Nephron (organoid): ENCODE measurements at regions not wholly inside any gene's neighbourhood (a gene's known extent, or its start where the extent isn't known, plus 50 kb on each side); places are given as distances from the start of the nearest gene placed in this dataset.

ENCODE experiments used
- H3K27ac Mint-ChIP-seq, 3 experiments: 2 replicates each; pipeline ENCODE4 v1.8.0; 2020; ENCODE audit warnings: mixed read lengths in 3 of 3, mild to moderate bottlenecking in 2 of 3, moderate library complexity in 1 of 3
- H3K27me3 Mint-ChIP-seq: 2 replicates; pipeline ENCODE4 v1.8.0; 2021; ENCODE audit warnings: low read depth, mild to moderate bottlenecking, moderate library complexity, mixed read lengths
- H3K36me3 Mint-ChIP-seq: 2 replicates; pipeline ENCODE4 v1.8.0; 2020; ENCODE audit warnings: low read depth, mixed read lengths
- H3K4me1 Mint-ChIP-seq: 2 replicates; pipeline ENCODE4 v1.8.0; 2020; ENCODE audit warnings: mixed read lengths
- H3K4me3 Mint-ChIP-seq, 3 experiments: 2 replicates each; pipeline ENCODE4 v1.8.0; 2020; ENCODE audit warnings: mild to moderate bottlenecking in 3 of 3, mixed read lengths in 3 of 3, moderate library complexity in 2 of 3
- H3K9me3 Mint-ChIP-seq: 2 replicates; pipeline ENCODE4 v1.8.0; 2020; ENCODE audit warnings: mixed read lengths
- CTCF ChIP-seq, 3 experiments: fragments of 200-600 bp; sonication (generic); IDR thresholded peaks; one replicate each; pipeline ENCODE4 v1.5.0; 2021; ENCODE audit warnings: antibody characterized with exemption in 3 of 3; ENCODE audit not compliant: unreplicated experiment in 3 of 3

GRCh38 chr5:90279091-90279490 lies 130.5 kb downstream of the CETN3 start:
- H3K36me3 Mint-ChIP-seq = no peaks in the 10 kb centered on the region
- H3K27ac Mint-ChIP-seq = no peak overlapping the region
- H3K27me3 Mint-ChIP-seq = peaks cover 3% of the 10 kb centered on the region
- no peaks in the 10 kb centered on the region for H3K4me1 Mint-ChIP-seq
- H3K4me3 Mint-ChIP-seq = no peak overlapping the region
- no peaks in the 10 kb centered on the region for H3K9me3 Mint-ChIP-seq
- no peak for TF ChIP-seq CTCF (IDR thresholded peaks at IDR 0.05; ENCODE audit: unreplicated experiment in 3 of 3)

GRCh38 chr5:90274216-90274615 lies 135.3 kb downstream of the CETN3 start:
- H3K4me3 Mint-ChIP-seq = no peak overlapping the region
- no peaks in the 10 kb centered on the region for H3K27me3 Mint-ChIP-seq
- no peak overlapping the region for H3K27ac Mint-ChIP-seq
- TF ChIP-seq CTCF (IDR thresholded peaks at IDR 0.05; ENCODE audit: unreplicated experiment in 3 of 3) = no peak
- H3K4me1 Mint-ChIP-seq = no peaks in the 10 kb centered on the region
- no peaks in the 10 kb centered on the region for H3K9me3 Mint-ChIP-seq
- no peaks in the 10 kb centered on the region for H3K36me3 Mint-ChIP-seq

GRCh38 chr5:90267646-90268045 lies 141.9 kb downstream of the CETN3 start:
- H3K36me3 Mint-ChIP-seq = no peaks in the 10 kb centered on the region
- no peak overlapping the region for H3K4me3 Mint-ChIP-seq
- H3K27ac Mint-ChIP-seq = no peak overlapping the region
- H3K4me1 Mint-ChIP-seq = peaks cover 12% of the 10 kb centered on the region
- TF ChIP-seq CTCF (IDR thresholded peaks at IDR 0.05; ENCODE audit: unreplicated experiment in 3 of 3) = no peak
- H3K27me3 Mint-ChIP-seq = peaks cover 4% of the 10 kb centered on the region
- H3K9me3 Mint-ChIP-seq = no peaks in the 10 kb centered on the region

- no peak overlapping the region for H3K27ac Mint-ChIP-seq
- peaks cover 7% of the 10 kb centered on the region for H3K27me3 Mint-ChIP-seq
- no peak for TF ChIP-seq CTCF (IDR thresholded peaks at IDR 0.05; ENCODE audit: unreplicated experiment in 3 of 3)
- H3K36me3 Mint-ChIP-seq = no peaks in the 10 kb centered on the region
- H3K4me3 Mint-ChIP-seq = no peak overlapping the region
- no peaks in the 10 kb centered on the region for H3K9me3 Mint-ChIP-seq
- H3K4me1 Mint-ChIP-seq = peaks cover 12% of the 10 kb centered on the region
These were observed 144.1 kb downstream of the CETN3 start for GRCh38 chr5:90265545-90265857.

- Mint-ChIP-seq H3K4me3 (no peak overlapping the region), H3K9me3 (no peaks in the 10 kb centered on the region), H3K27me3 (peaks cover 7% of the 10 kb centered on the region), H3K36me3 (no peaks in the 10 kb centered on the region), H3K27ac (no peak overlapping the region), H3K4me1 (peaks cover 12% of the 10 kb centered on the region)
- TF ChIP-seq CTCF (IDR thresholded peaks at IDR 0.05; ENCODE audit: unreplicated experiment in 3 of 3) = peak; percentile 93 to 94 (median 93)
These were observed 144.6 kb downstream of the CETN3 start for GRCh38 chr5:90264689-90265544.
